ENCODE measurements at regions not wholly inside any gene's neighbourhood (a gene's known extent, or its start where the extent isn't known, plus 50 kb on each side); places are given as distances from the start of the nearest gene placed in this dataset.

- TF ChIP-seq CTCF (IDR thresholded peaks at IDR 0.05): no peak
- H3K27ac ChIP-seq: no peak overlapping the region
- H3K4me3 ChIP-seq: no peak overlapping the region
- DNase-seq (ENCODE audit: low spot score): no peak
These were observed 167.3 kb upstream of the AKIRIN2 start for GRCh38 chr6:87869064-87869905.

GRCh38 chr6:87860902-87861301, 158.9 kb upstream of the AKIRIN2 start:
- no peak for TF ChIP-seq CTCF (IDR thresholded peaks at IDR 0.05)
- DNase-seq (ENCODE audit: low spot score): no peak
- H3K4me3 ChIP-seq: no peak overlapping the region
- H3K27ac ChIP-seq: no peak overlapping the region

- no peak for TF ChIP-seq CTCF (IDR thresholded peaks at IDR 0.05)
- no peak overlapping the region for H3K4me3 ChIP-seq
- no peak for DNase-seq (ENCODE audit: low spot score)
- H3K27ac ChIP-seq: no peak overlapping the region
These were observed 156.4 kb upstream of the AKIRIN2 start for GRCh38 chr6:87858440-87858839.

GRCh38 chr6:87851674-87852299, 149.8 kb upstream of the AKIRIN2 start:
- Histone ChIP-seq H3K4me3 (no peak overlapping the region), H3K27ac (no peak overlapping the region)
- no peak for DNase-seq (ENCODE audit: low spot score)
- no peak for TF ChIP-seq CTCF (IDR thresholded peaks at IDR 0.05)

GRCh38 chr6:87848616-87849015, 146.6 kb upstream of the AKIRIN2 start:
- no peak for TF ChIP-seq CTCF (IDR thresholded peaks at IDR 0.05)
- no peak for DNase-seq (ENCODE audit: low spot score)
- H3K4me3 ChIP-seq: no peak overlapping the region
- H3K27ac ChIP-seq: no peak overlapping the region

GRCh38 chr6:87847830-87848210, 145.8 kb upstream of the AKIRIN2 start:
- no peak for DNase-seq (ENCODE audit: low spot score)
- H3K4me3 ChIP-seq: no peak overlapping the region
- no peak for TF ChIP-seq CTCF (IDR thresholded peaks at IDR 0.05)
- no peak overlapping the region for H3K27ac ChIP-seq

Data from coronary artery (tissue), 2 donors.